Panc1 (cell line): ENCODE measurements at regions not wholly inside any gene's neighbourhood (a gene's known extent, or its start where the extent isn't known, plus 50 kb on each side); places are given as distances from the start of the nearest gene placed in this dataset.

Experiments used
- ATAC-seq: fragments of 200-7000 bp; cut with Tn5 transposase; 2 replicates; pipeline ENCODE4 v1.9.1; 2020; ENCODE audit warnings: mild to moderate bottlenecking, moderate library complexity
- BruUV-seq: library from RNA; stranded (reverse); fragments of 400-500 nt; replicated peaks from 2 replicates; lab custom pipeline; 2021; lab: Mats Ljungman, UMichigan
- CTCF ChIA-PET: fragments of 300-600 bp; sonication (Branson Sonifier 250); formaldehyde crosslinking; loops from one replicate; lab custom pipeline; 2022; ENCODE audit warnings: antibody characterized with exemption; lab: Charles Lee
- POLR2A ChIA-PET: fragments of 300-600 bp; sonication (Branson Sonifier 250); formaldehyde crosslinking; loops from one replicate; lab custom pipeline; 2022; ENCODE audit warnings: antibody characterized with exemption; lab: Charles Lee
- DNase-seq: peaks from one replicate; pipeline ENCODE4 v3.0.0-alpha.2; 2010; ENCODE audit warnings: low read depth, low spot score
- H3K27ac ChIP-seq: 2 replicates; pipeline ENCODE4 v1.5.1; 2011; ENCODE audit warnings: mild to moderate bottlenecking, low read length, inconsistent platforms
- H3K27me3 ChIP-seq: fragments of 200-500 bp; sonication (Bioruptor generic); 2 replicates; pipeline ENCODE4 v1.6.0; 2014; ENCODE audit warnings: low read length, inconsistent platforms; ENCODE audit not compliant: control insufficient read depth, insufficient read depth
- H3K36me3 ChIP-seq: fragments of 200-500 bp; sonication (Bioruptor generic); 2 replicates; pipeline ENCODE4 v1.5.1; 2014; ENCODE audit warnings: inconsistent platforms, mild to moderate bottlenecking, low read length, moderate library complexity; ENCODE audit not compliant: control insufficient read depth, insufficient read depth
- H3K4me1 ChIP-seq: 2 replicates; pipeline ENCODE4 v1.5.1; 2011; ENCODE audit warnings: inconsistent platforms, mild to moderate bottlenecking, low read length, moderate library complexity; ENCODE audit not compliant: control insufficient read depth, insufficient read depth
- H3K4me3 ChIP-seq, 2 experiments: 2 replicates each; pipeline ENCODE4 v1.5.1; 2011 to 2012; ENCODE audit warnings: low read depth in 2 of 2, low read length in 2 of 2, mild to moderate bottlenecking in 2 of 2, inconsistent platforms in 1 of 2, moderate library complexity in 1 of 2
- H3K9me3 ChIP-seq: fragments of 200-500 bp; sonication (Bioruptor generic); 2 replicates; pipeline ENCODE4 v1.5.1; 2014; ENCODE audit warnings: low read depth, mild to moderate bottlenecking, inconsistent platforms, low read length, moderate library complexity; ENCODE audit not compliant: control insufficient read depth, insufficient read depth
- CTCF ChIP-seq: fragments of 450-650 bp; IDR thresholded peaks from 2 replicates; pipeline ENCODE4 v1.5.1; 2017; ENCODE audit warnings: mild to moderate bottlenecking
- POLR2AphosphoS5 ChIP-seq: IDR thresholded peaks from 2 replicates; pipeline ENCODE4 v1.6.1; 2012; ENCODE audit warnings: mild to moderate bottlenecking, low read depth, low read length, moderate library complexity
- REST ChIP-seq, 2 experiments: IDR thresholded peaks; 2 replicates each; pipeline ENCODE4 v1.6.1; 2011 to 2012; ENCODE audit warnings: low read depth in 2 of 2, control low read depth in 1 of 2, low read length in 1 of 2, mild to moderate bottlenecking in 1 of 2, moderate library complexity in 1 of 2; ENCODE audit not compliant: insufficient read depth in 1 of 2
- SIN3A ChIP-seq: IDR thresholded peaks from 2 replicates; pipeline ENCODE4 v1.6.1; 2012; ENCODE audit warnings: low read depth, mild to moderate bottlenecking, low read length, moderate library complexity, borderline replicate concordance; ENCODE audit not compliant: insufficient read depth
- TCF7L2 ChIP-seq: IDR thresholded peaks from 2 replicates; pipeline ENCODE4 v1.6.1; 2011; ENCODE audit warnings: mild to moderate bottlenecking, low read depth, low read length, inconsistent platforms
- in situ Hi-C: cut with HindIII; loops from 2 replicates; pipeline ENCODE4 v1.10.0; 2016; ENCODE audit warnings: low sequenced_read_pairs, low pct_unique_long_range_greater_than_20kb
- intact Hi-C: fragments of 100-400 bp; cut with micrococcal nuclease; formaldehyde crosslinking; loops from one replicate; pipeline ENCODE4 v1.10.0; 2022; ENCODE audit not compliant: unreplicated experiment

GRCh38 chr6:150535818-150536220 lies 63.9 kb upstream of the PLEKHG1 start:
- H3K4me3 ChIP-seq, result no peak overlapping the region
- TF ChIP-seq TCF7L2 (no peak), SIN3A (no peak), CTCF (no peak), REST (IDR thresholded peaks at IDR 0.05; ENCODE audit: insufficient read depth in 1 of 2, low read depth in 2 of 2, low read length in 1 of 2) (no peak), POLR2AphosphoS5 (no peak)
- intact Hi-C loops (no loop called here), in situ Hi-C loops (no loop called here)
- H3K27me3 ChIP-seq, result no peaks in the 10 kb centered on the region
- no peaks in the 10 kb centered on the region for H3K36me3 ChIP-seq
- ATAC-seq, result no peak
- ChIA-PET POLR2A (no interaction called here), CTCF (no interaction called here)
- no peaks in the 10 kb centered on the region for H3K4me1 ChIP-seq
- H3K27ac ChIP-seq, result no peak overlapping the region
- no TSS peak for BruUV-seq
- DNase-seq, result no peak
- H3K9me3 ChIP-seq, result no peaks in the 10 kb centered on the region

- H3K4me1 ChIP-seq, result no peaks in the 10 kb centered on the region
- no peak overlapping the region for H3K4me3 ChIP-seq
- ATAC-seq (no peak), DNase-seq (no peak)
- in situ Hi-C loops, result no loop called here
- H3K27ac ChIP-seq, result no peak overlapping the region
- no peaks in the 10 kb centered on the region for H3K27me3 ChIP-seq
- ChIA-PET CTCF (no interaction called here), POLR2A (no interaction called here)
- no TSS peak for BruUV-seq
- TF ChIP-seq CTCF (no peak), SIN3A (no peak), TCF7L2 (no peak), REST (IDR thresholded peaks at IDR 0.05; ENCODE audit: insufficient read depth in 1 of 2, low read depth in 2 of 2, low read length in 1 of 2) (no peak), POLR2AphosphoS5 (no peak)
- H3K36me3 ChIP-seq, result no peaks in the 10 kb centered on the region
- no peaks in the 10 kb centered on the region for H3K9me3 ChIP-seq
- intact Hi-C loops, result no loop called here
Measured at GRCh38 chr6:150536835-150537234, 62.9 kb upstream of the PLEKHG1 start.
